ENCODE measurements at regions not wholly inside any gene's neighbourhood (a gene's known extent, or its start where the extent isn't known, plus 50 kb on each side); places are given as distances from the start of the nearest gene placed in this dataset.
"Not testable (repeated sequence)": the region's sequence is repeated elsewhere in the genome, so short reads cannot be mapped to it uniquely, and the experiment has no call there.

DNA sequence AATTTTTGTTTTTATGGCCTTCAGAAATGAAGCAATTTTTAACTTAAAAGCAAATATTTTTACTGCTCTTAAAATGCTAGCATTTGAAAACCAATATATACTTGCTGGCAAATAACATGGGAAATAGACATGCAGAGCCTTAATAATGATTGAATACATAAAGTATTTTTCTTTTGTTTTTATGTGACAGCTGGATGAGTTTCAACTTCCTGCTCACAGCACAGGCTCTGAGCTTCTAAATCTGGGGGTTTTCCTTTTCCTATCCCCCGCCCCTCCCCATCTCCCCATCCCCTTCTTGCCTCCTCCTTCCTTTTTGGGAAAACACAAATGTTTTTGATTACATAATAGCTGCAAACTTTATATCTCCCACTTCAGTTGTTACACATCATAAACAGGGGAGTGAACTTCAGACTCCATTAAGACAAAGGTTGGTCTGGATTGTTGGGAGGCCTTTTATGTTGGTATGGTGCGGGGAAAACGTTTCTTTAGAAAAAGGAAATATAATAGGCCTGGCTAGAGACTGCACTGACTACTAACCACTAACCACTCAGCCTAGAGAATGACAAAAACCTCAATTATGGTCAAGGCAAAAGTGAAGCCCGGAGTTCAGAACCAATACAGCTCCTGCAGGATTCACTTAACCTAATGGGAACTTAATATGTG is 116.1 kb upstream of the GORAB start:
- no peak for TF ChIP-seq CTCF (IDR thresholded peaks at IDR 0.05)
- Histone ChIP-seq H3K9me3 (no peaks in the 10 kb centered on the region), H3K27me3 (no peaks in the 10 kb centered on the region), H3K27ac (peak overlapping the region; percentile 29 to 69), H3K36me3 (no peaks in the 10 kb centered on the region), H3K4me1 (peaks cover 0 to 19% of the 10 kb centered on the region in 2 donors), H3K4me3 (no peak overlapping the region)
- no peak for DNase-seq (ENCODE audit: low spot score)

GRCh38 chr1:170424346-170424745 is 107.6 kb upstream of the GORAB start:
- H3K4me3 ChIP-seq = no peak overlapping the region
- no peaks in the 10 kb centered on the region for H3K9me3 ChIP-seq
- no peaks in the 10 kb centered on the region for H3K4me1 ChIP-seq
- H3K27me3 ChIP-seq = no peaks in the 10 kb centered on the region
- H3K36me3 ChIP-seq = no peaks in the 10 kb centered on the region
- no peak overlapping the region for H3K27ac ChIP-seq
- no peak for TF ChIP-seq CTCF (IDR thresholded peaks at IDR 0.05)
- DNase-seq (ENCODE audit: low spot score) = no peak

DNA sequence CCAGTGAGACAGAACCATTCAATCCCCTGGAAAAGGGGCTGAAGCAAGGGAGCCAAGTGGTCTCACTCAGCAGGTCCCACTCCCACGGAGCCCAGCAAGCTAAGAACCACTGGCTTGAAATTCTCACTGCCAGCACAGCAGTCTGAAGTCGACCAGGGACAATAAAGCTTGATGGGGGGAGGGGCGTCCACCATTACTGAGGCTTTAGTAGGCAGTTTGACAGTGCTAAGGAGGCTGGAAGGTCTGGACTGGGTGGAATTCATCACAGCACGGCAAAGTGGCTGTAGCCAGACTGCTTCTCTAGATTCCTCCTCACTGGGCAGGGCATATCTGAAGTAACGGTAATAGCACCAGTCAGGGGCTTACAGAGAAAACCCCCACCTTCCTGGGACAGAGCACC is 105.4 kb upstream of the GORAB start:
- Histone ChIP-seq H3K9me3 (no peaks in the 10 kb centered on the region), H3K27me3 (no peaks in the 10 kb centered on the region), H3K36me3 (no peaks in the 10 kb centered on the region), H3K4me3 (no peak overlapping the region), H3K27ac (no peak overlapping the region), H3K4me1 (no peaks in the 10 kb centered on the region)
- TF ChIP-seq CTCF (IDR thresholded peaks at IDR 0.05) = no peak
- DNase-seq (ENCODE audit: low spot score) = no peak

DNA sequence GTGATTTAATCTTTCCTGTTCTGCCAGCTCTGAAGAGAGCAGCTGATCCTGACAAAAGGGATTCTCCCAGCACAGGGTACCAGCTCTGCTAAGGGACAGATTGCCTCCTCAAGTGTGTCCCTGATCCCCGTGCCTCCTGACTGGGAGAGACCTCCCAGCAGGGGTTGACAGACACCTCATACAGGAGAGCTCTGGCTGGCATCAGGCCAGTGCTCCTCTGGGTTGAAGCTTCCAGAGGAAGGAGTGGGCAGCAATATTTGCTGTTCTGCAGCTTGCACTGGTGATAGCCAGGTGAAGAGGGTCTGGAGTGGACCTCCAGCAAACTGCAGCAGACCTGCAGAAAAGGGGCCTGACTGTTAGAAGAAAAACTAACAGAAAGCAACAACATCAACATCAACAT is 105.0 kb upstream of the GORAB start:
- H3K27me3 ChIP-seq; DNase-seq (ENCODE audit: low spot score); H3K9me3 ChIP-seq; H3K4me1 ChIP-seq; H3K27ac ChIP-seq; H3K36me3 ChIP-seq; H3K4me3 ChIP-seq: not testable (repeated sequence)

DNA sequence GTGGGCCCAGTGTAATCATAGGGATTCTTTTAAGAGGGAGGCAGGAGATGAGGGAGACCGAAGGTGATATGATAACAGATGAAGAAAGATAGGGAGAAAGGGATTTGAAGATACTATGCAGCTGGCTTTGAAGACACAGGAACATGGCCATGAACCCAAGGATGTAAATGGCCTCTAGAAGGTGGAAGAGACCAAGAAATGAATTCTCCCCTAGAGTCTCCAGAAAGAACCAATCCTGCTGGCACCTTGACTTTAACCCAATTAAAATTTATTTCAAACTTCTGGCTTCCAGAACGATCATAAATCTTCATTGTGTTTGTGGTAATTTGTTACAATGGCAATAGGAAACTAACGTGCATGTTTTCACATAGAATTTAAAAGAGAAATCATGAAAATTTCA is 95.0 kb upstream of the GORAB start:
- H3K36me3 ChIP-seq = no peaks in the 10 kb centered on the region
- no peak for DNase-seq (ENCODE audit: low spot score)
- H3K27ac ChIP-seq = no peak overlapping the region
- H3K4me3 ChIP-seq = no peak overlapping the region
- no peaks in the 10 kb centered on the region for H3K27me3 ChIP-seq
- no peaks in the 10 kb centered on the region for H3K4me1 ChIP-seq
- TF ChIP-seq CTCF (IDR thresholded peaks at IDR 0.05) = no peak
- no peaks in the 10 kb centered on the region for H3K9me3 ChIP-seq

DNA sequence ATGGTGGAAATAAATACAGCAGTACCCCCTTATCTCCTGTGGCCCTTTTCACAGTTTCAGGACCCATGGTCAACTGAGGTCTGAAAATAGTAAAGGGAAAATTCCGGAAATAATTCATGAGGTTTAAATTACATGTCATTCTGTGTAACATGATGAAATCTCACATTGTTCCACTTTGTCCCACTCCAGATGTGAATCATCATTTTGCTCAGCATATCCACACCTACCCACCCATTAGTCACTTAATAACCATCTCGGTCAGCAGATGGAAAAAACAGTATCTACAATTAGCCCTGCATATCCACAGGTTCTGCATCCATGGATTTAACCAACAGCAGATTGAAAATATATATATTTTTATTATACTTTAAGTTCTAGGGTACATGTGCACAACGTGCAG is 86.9 kb upstream of the GORAB start:
- no peaks in the 10 kb centered on the region for H3K36me3 ChIP-seq
- no peak overlapping the region for H3K27ac ChIP-seq
- H3K4me3 ChIP-seq = no peak overlapping the region
- no peaks in the 10 kb centered on the region for H3K9me3 ChIP-seq
- no peak for DNase-seq (ENCODE audit: low spot score)
- TF ChIP-seq CTCF (IDR thresholded peaks at IDR 0.05) = no peak
- no peaks in the 10 kb centered on the region for H3K27me3 ChIP-seq
- H3K4me1 ChIP-seq = no peaks in the 10 kb centered on the region
